SK-N-MC (cell line): ENCODE measurements at regions not wholly inside any gene's neighbourhood (a gene's known extent, or its start where the extent isn't known, plus 50 kb on each side); places are given as distances from the start of the nearest gene placed in this dataset.

Source experiments
- EZH2 ChIP-seq: fragments of 200-600 bp; sonication (generic); IDR thresholded peaks from one replicate; pipeline ENCODE4 v1.6.1; 2017; ENCODE audit warnings: antibody characterized with exemption
- FOXP2 ChIP-seq: optimal IDR thresholded peaks from 2 replicates; pipeline ENCODE3; 2011; ENCODE audit warnings: mild to moderate bottlenecking, moderate library complexity; ENCODE audit not compliant: insufficient read depth; ENCODE audit errors: extremely low read length, control extremely low read depth
- POLR2AphosphoS5 ChIP-seq: IDR thresholded peaks from 2 replicates; pipeline ENCODE4 v1.6.1; 2012; ENCODE audit warnings: mild to moderate bottlenecking, low read depth, low read length, borderline replicate concordance

DNA sequence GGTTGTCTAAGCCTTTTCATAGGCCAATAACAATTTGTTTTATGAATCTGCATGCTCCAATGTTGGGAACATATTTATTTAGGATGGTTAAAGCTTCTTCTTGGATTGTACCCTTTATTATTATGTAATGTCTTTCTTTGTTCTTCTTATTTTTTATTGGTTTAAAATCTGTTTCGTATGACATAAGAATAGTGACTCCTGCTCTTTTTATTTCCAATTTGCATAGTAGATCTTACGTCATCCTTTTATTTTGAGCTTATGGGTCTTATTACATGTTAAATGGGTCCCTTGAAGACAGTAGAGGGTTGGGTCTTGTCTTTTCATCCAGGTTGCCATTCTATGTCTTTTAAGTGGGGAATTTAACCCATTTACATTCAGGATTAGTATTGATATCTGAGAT lies 561.9 kb upstream of the GHITM start:
- TF ChIP-seq EZH2 (no peak), FOXP2 (no peak), POLR2AphosphoS5 (no peak)
